Naive thymus-derived CD8-positive, alpha-beta T cell (primary cell): ENCODE measurements at regions not wholly inside any gene's neighbourhood (a gene's known extent, or its start where the extent isn't known, plus 50 kb on each side); places are given as distances from the start of the nearest gene placed in this dataset.

ENCODE experiments used
- ATAC-seq, 2 donors: fragments of 150-1000 bp; cut with Tn5 transposase in 1 of 2; sonication (Bioruptor Pico), chemical (Tn5 transposase) in 1 of 2; 1 replicate in 1 of 2; 2 replicates in 1 of 2; pipeline ENCODE4 v1.10.0; 2021; ENCODE audit warnings: mild to moderate bottlenecking in 2 of 2, moderate library complexity in 2 of 2
- POLR2A ChIA-PET: fragments of 350-600 bp; sonication (Branson Sonifier 250); formaldehyde crosslinking; loops from one replicate; lab custom pipeline; 2021; ENCODE audit warnings: antibody characterized with exemption; lab: Charles Lee
- DNase-seq, 10 donors: peaks; one replicate each; pipeline versions ENCODE4 v3.0.0 to v3.0.0-alpha.2; 2020 to 2022
- H3K27ac Mint-ChIP-seq, 10 donors: one replicate each; pipeline ENCODE4 v1.8.0; 2020 to 2022; ENCODE audit warnings: mild to moderate bottlenecking in 10 of 10, mixed read lengths in 10 of 10, moderate library complexity in 4 of 10, inconsistent platforms in 1 of 10
- H3K27me3 Mint-ChIP-seq, 5 donors: one replicate each; pipeline ENCODE4 v1.8.0; 2021 to 2022; ENCODE audit warnings: mixed read lengths in 5 of 5
- H3K36me3 Mint-ChIP-seq, 3 donors: one replicate each; pipeline ENCODE4 v1.8.0; 2020 to 2022; ENCODE audit warnings: mixed read lengths in 3 of 3, mild to moderate bottlenecking in 2 of 3, inconsistent platforms in 1 of 3
- H3K4me1 Mint-ChIP-seq, 4 donors: one replicate each; pipeline ENCODE4 v1.8.0; 2021 to 2022; ENCODE audit warnings: mixed read lengths in 4 of 4
- H3K4me3 Mint-ChIP-seq, 10 donors: one replicate each; pipeline ENCODE4 v1.8.0; 2020 to 2022; ENCODE audit warnings: mild to moderate bottlenecking in 10 of 10, mixed read lengths in 10 of 10, moderate library complexity in 6 of 10, inconsistent platforms in 1 of 10
- H3K9me3 Mint-ChIP-seq, 9 donors: one replicate each; pipeline ENCODE4 v1.8.0; 2020 to 2022; ENCODE audit warnings: mixed read lengths in 9 of 9, mild to moderate bottlenecking in 3 of 9, inconsistent platforms in 1 of 9, moderate library complexity in 1 of 9

- DNase-seq (no peak), ATAC-seq (no peak)
- POLR2A ChIA-PET = no interaction called here
- no peak overlapping the region for H3K4me3 Mint-ChIP-seq
- peaks cover 0 to 1% (median 0%) of the 10 kb centered on the region in 5 donors for H3K27me3 Mint-ChIP-seq
- H3K36me3 Mint-ChIP-seq = no peaks in the 10 kb centered on the region
- H3K9me3 Mint-ChIP-seq = no peaks in the 10 kb centered on the region
- H3K27ac Mint-ChIP-seq = no peak overlapping the region
- peaks cover 0 to 4% (median 0%) of the 10 kb centered on the region in 4 donors for H3K4me1 Mint-ChIP-seq
Observed at GRCh38 chr5:89083791-89084190, 200.8 kb upstream of the MEF2C start.

- no peaks in the 10 kb centered on the region for H3K36me3 Mint-ChIP-seq
- no peaks in the 10 kb centered on the region for H3K9me3 Mint-ChIP-seq
- ATAC-seq (no peak), DNase-seq (no peak)
- no peak overlapping the region for H3K27ac Mint-ChIP-seq
- H3K27me3 Mint-ChIP-seq = peaks cover 0 to 1% (median 0%) of the 10 kb centered on the region in 5 donors
- POLR2A ChIA-PET = no interaction called here
- no peak overlapping the region for H3K4me3 Mint-ChIP-seq
- peaks cover 0 to 4% (median 0%) of the 10 kb centered on the region in 4 donors for H3K4me1 Mint-ChIP-seq
Observed at GRCh38 chr5:89081360-89081759, 198.4 kb upstream of the MEF2C start.

- Mint-ChIP-seq H3K9me3 (no peaks in the 10 kb centered on the region), H3K27me3 (no peaks in the 10 kb centered on the region), H3K4me3 (no peak overlapping the region), H3K36me3 (no peaks in the 10 kb centered on the region), H3K4me1 (peaks cover 0 to 4% (median 0%) of the 10 kb centered on the region in 4 donors), H3K27ac (no peak overlapping the region)
- DNase-seq (no peak), ATAC-seq (no peak)
- POLR2A ChIA-PET = no interaction called here
Observed at GRCh38 chr5:89080467-89081116, 197.6 kb upstream of the MEF2C start.

GRCh38 chr5:89072842-89073672, 190.1 kb upstream of the MEF2C start:
- Mint-ChIP-seq H3K36me3 (no peaks in the 10 kb centered on the region), H3K27ac (no peak overlapping the region), H3K27me3 (peaks cover 0 to 10% (median 2%) of the 10 kb centered on the region in 5 donors), H3K4me3 (peak overlapping the region in 1 of 10 donors; percentile 26), H3K9me3 (no peaks in the 10 kb centered on the region), H3K4me1 (peaks cover 0 to 12% (median 2%) of the 10 kb centered on the region in 4 donors)
- ATAC-seq (no peak), DNase-seq (no peak)
- POLR2A ChIA-PET = no interaction called here

GRCh38 chr5:89071941-89072331, 189.0 kb upstream of the MEF2C start:
- Mint-ChIP-seq H3K4me1 (peaks cover 0 to 12% (median 2%) of the 10 kb centered on the region in 4 donors), H3K27ac (no peak overlapping the region), H3K36me3 (no peaks in the 10 kb centered on the region), H3K9me3 (no peaks in the 10 kb centered on the region), H3K4me3 (no peak overlapping the region), H3K27me3 (peaks cover 0 to 10% (median 2%) of the 10 kb centered on the region in 5 donors)
- DNase-seq = no peak
- POLR2A ChIA-PET = no interaction called here
- ATAC-seq = no peak

- H3K27ac Mint-ChIP-seq = no peak overlapping the region
- H3K36me3 Mint-ChIP-seq = no peaks in the 10 kb centered on the region
- H3K4me1 Mint-ChIP-seq = peaks cover 0 to 12% (median 2%) of the 10 kb centered on the region in 4 donors
- H3K4me3 Mint-ChIP-seq = no peak overlapping the region
- peaks cover 0 to 10% (median 2%) of the 10 kb centered on the region in 5 donors for H3K27me3 Mint-ChIP-seq
- DNase-seq = no peak
- POLR2A ChIA-PET = no interaction called here
- H3K9me3 Mint-ChIP-seq = no peaks in the 10 kb centered on the region
- no peak for ATAC-seq
Observed at GRCh38 chr5:89071101-89071940, 188.3 kb upstream of the MEF2C start.

GRCh38 chr5:89069591-89069990, 186.6 kb upstream of the MEF2C start:
- Mint-ChIP-seq H3K36me3 (no peaks in the 10 kb centered on the region), H3K4me1 (peaks cover 0 to 15% (median 2%) of the 10 kb centered on the region in 4 donors), H3K27ac (peak overlapping the region in 1 of 10 donors; percentile 50), H3K9me3 (no peaks in the 10 kb centered on the region), H3K27me3 (peaks cover 0 to 10% (median 2%) of the 10 kb centered on the region in 5 donors), H3K4me3 (no peak overlapping the region)
- ATAC-seq (no peak), DNase-seq (no peak)
- POLR2A ChIA-PET = no interaction called here

GRCh38 chr5:89067362-89067761, 184.4 kb upstream of the MEF2C start:
- no peak for ATAC-seq
- Mint-ChIP-seq H3K36me3 (no peaks in the 10 kb centered on the region), H3K27me3 (peaks cover 0 to 2% (median 0%) of the 10 kb centered on the region in 5 donors), H3K4me1 (peaks cover 0 to 8% (median 0%) of the 10 kb centered on the region in 4 donors), H3K27ac (no peak overlapping the region), H3K9me3 (no peaks in the 10 kb centered on the region), H3K4me3 (no peak overlapping the region)
- no peak for DNase-seq
- POLR2A ChIA-PET = no interaction called here

GRCh38 chr5:89065919-89066318, 182.9 kb upstream of the MEF2C start:
- POLR2A ChIA-PET = no interaction called here
- DNase-seq (no peak), ATAC-seq (no peak)
- H3K9me3 Mint-ChIP-seq = no peaks in the 10 kb centered on the region
- peaks cover 0 to 4% (median 0%) of the 10 kb centered on the region in 4 donors for H3K4me1 Mint-ChIP-seq
- H3K27me3 Mint-ChIP-seq = no peaks in the 10 kb centered on the region
- H3K27ac Mint-ChIP-seq = no peak overlapping the region
- H3K36me3 Mint-ChIP-seq = no peaks in the 10 kb centered on the region
- H3K4me3 Mint-ChIP-seq = no peak overlapping the region

- Mint-ChIP-seq H3K4me1 (peaks cover 0 to 4% (median 0%) of the 10 kb centered on the region in 4 donors), H3K27ac (no peak overlapping the region), H3K4me3 (no peak overlapping the region), H3K36me3 (no peaks in the 10 kb centered on the region), H3K9me3 (no peaks in the 10 kb centered on the region), H3K27me3 (no peaks in the 10 kb centered on the region)
- POLR2A ChIA-PET = no interaction called here
- ATAC-seq (no peak), DNase-seq (no peak)
Observed at GRCh38 chr5:89064736-89065135, 181.8 kb upstream of the MEF2C start.

- Mint-ChIP-seq H3K9me3 (no peaks in the 10 kb centered on the region), H3K4me3 (no peak overlapping the region), H3K36me3 (no peaks in the 10 kb centered on the region), H3K27ac (no peak overlapping the region), H3K27me3 (no peaks in the 10 kb centered on the region), H3K4me1 (peaks cover 0 to 4% (median 0%) of the 10 kb centered on the region in 4 donors)
- DNase-seq = no peak
- POLR2A ChIA-PET = no interaction called here
- ATAC-seq = no peak
Observed at GRCh38 chr5:89064054-89064453, 181.1 kb upstream of the MEF2C start.

- Mint-ChIP-seq H3K27me3 (no peaks in the 10 kb centered on the region), H3K27ac (no peak overlapping the region), H3K36me3 (no peaks in the 10 kb centered on the region), H3K4me3 (no peak overlapping the region), H3K4me1 (peaks cover 0 to 4% (median 0%) of the 10 kb centered on the region in 4 donors), H3K9me3 (no peaks in the 10 kb centered on the region)
- no peak for DNase-seq
- POLR2A ChIA-PET = no interaction called here
- no peak for ATAC-seq
Observed at GRCh38 chr5:89060768-89061167, 177.8 kb upstream of the MEF2C start.

- Mint-ChIP-seq H3K9me3 (no peaks in the 10 kb centered on the region), H3K36me3 (no peaks in the 10 kb centered on the region), H3K27me3 (no peaks in the 10 kb centered on the region), H3K4me3 (no peak overlapping the region), H3K4me1 (no peaks in the 10 kb centered on the region), H3K27ac (no peak overlapping the region)
- DNase-seq = no peak
- no peak for ATAC-seq
- POLR2A ChIA-PET = no interaction called here
Observed at GRCh38 chr5:89059274-89059673, 176.3 kb upstream of the MEF2C start.
